GM18499 (cell line): ENCODE measurements at regions not wholly inside any gene's neighbourhood (a gene's known extent, or its start where the extent isn't known, plus 50 kb on each side); places are given as distances from the start of the nearest gene placed in this dataset.
"Not testable (repeated sequence)": the region's sequence is repeated elsewhere in the genome, so short reads cannot be mapped to it uniquely, and the experiment has no call there.

Experiments used
- ATAC-seq: cut with Tn5 transposase; IDR thresholded peaks from one replicate; pipeline ENCODE4 v1.9.1; 2021; ENCODE audit warnings: moderate number of reproducible peaks; ENCODE audit not compliant: insufficient read depth, unreplicated experiment

DNA sequence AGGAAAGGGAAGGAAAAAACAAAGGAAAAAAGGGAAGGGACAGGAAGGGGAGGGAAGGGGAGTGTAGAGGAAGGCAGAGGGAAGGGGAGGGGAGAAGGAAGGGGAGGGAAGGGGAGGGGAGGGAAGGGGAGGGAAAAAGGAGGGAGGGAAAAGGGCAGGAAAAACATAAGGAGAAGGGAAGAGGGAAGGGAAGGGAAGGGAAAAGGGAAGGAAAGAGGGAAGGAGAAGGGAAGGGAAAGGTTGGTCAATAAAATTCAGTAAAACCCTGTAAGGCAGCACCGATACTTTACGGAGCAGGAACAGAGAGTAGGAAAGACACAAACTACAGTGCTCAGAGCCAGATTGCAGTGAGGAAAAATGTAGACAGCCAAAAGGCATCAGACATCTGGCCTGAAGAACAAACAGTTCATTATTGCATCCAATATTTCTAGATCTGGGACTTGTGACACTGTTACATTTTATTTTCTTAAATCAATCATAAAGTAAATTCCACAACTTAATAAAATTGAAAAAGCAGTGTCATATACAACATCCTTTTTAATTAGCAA, 322.0 kb downstream of the CRPPA start:
- no peak for ATAC-seq

DNA sequence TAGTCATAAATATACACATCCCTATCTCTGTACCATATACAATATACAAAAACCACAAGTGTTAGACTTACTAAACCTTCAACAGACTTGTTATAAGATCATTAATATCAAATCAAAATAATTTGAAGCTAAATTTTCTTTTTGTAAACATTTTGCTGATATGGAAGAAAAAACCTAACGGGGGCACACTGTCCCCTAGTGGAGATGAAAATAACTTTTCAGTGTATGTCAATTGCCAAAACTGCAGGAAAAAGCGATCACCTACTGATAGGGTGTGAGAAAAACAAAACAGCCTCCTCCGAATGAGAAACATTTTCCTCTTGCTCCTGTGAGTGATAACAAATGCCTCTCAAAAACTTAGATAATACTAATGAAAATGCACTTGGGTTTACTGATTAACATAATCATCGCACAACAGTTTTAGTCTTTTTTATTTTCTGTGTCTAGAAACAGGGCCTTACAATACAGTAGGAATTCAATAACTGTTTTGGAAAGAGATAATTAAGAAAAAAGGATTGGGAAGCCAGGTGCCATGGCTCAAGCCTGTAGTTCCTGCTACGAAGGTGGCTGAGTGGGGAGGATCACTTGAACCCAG, 322.7 kb downstream of the CRPPA start:
- ATAC-seq = no peak

- ATAC-seq = no peak
Observed at GRCh38 chr7:16098058-16098457, 323.3 kb downstream of the CRPPA start.

DNA sequence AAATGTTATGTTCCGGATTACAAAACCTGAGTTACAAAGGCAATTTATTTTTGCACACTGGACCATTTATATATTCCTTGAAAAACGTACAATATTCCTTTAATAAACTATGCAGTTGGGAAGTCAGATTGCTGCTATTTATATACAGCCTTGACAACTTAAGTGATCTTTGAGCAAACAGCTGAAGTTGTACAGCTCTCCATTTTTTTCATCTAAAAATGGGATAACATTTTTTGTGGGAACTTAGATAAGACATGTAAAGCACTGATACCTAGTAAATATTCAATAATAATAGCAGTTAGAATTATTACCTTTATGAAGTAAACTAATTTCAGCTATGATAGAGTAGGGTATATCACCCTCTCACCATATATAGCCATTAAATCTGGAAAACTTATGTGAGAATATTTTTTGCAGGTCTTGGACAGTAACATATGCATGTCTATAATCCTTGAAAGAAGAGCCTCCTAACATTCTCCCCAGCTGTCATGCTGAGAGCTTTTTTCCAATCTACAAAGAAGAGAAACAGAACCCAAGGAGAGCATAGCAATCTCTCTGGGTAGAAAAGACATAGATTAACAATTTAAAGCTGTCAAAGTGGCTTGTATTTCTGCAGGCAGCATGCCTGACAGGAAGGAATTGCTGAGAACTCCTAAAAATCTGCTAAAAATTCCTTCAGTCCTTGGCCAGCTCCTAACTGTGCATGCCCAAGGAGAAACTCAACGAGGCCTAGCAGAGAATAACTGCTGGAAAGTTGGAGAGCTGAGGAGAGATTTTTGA, 326.0 kb downstream of the CRPPA start:
- ATAC-seq = no peak

DNA sequence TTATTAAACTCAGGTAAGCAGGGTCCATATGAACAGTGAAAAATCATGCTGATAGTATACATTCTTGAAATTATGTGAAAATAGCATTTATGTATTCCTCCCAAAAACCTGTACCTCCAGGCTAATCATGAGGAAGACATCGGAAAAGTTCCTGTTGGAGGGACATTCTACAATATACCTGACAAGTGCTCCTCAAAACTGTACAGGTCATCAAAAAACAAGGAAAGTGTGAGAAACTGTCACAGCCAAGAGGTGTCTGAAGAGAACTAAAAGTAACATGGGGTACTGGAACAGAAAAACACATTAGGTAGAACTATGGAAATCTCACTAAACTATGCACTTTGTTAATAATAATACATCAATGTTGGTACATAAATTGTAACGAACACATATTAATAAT, 326.7 kb downstream of the CRPPA start:
- ATAC-seq = no peak

GRCh38 chr7:16092711-16093110, 328.6 kb downstream of the CRPPA start:
- ATAC-seq = no peak

DNA sequence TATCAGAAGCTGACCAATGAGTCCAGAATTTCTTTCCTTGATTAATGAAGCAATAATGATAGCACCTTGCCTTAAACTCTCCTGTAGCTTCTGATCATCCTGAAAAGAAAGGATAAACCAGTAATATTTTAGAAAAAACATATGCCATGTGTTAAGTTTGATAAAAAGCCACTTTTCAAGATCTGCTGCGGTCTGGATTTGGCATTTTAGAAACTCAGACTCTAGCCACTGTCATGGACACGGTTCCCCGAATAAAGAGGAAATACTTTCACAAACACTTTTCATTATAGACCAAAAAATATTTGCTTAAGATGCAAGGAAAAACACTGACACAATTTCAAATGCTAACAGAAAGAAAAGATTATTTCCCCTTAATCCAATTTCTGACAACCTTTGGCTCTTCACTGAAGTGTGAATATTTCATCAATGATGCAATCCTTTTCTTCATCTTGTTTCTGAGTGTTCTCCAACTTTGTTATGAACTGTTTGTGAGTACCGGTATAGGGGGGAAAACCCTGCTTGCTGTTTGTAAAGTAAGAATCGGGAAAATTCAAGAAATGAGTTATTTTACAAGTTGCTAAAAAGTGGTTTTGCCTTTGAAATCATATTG, 329.5 kb downstream of the CRPPA start:
- no peak for ATAC-seq

DNA sequence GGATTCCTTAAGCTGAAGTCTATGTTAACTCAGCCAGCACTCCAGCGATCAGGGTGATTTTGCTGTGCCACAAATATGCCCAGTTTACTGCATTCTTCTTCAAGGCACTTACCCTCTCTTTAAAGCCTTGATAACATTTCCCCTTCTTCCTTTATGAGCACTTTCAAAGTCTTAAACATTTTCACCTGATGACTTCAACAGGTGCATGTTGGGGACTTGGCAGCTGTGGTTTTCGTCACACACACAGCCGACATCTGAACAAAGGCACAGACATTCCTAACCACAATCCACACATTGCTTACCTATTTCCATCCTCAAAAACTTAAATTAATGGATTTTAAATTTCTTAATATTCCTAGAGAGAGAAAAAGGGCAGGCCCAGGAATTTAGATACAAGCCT, 331.5 kb downstream of the CRPPA start:
- no peak for ATAC-seq

- ATAC-seq = no peak
Observed at GRCh38 chr7:16089191-16089590, 332.1 kb downstream of the CRPPA start.

GRCh38 chr7:16086743-16087142, 334.6 kb downstream of the CRPPA start:
- ATAC-seq = no peak

DNA sequence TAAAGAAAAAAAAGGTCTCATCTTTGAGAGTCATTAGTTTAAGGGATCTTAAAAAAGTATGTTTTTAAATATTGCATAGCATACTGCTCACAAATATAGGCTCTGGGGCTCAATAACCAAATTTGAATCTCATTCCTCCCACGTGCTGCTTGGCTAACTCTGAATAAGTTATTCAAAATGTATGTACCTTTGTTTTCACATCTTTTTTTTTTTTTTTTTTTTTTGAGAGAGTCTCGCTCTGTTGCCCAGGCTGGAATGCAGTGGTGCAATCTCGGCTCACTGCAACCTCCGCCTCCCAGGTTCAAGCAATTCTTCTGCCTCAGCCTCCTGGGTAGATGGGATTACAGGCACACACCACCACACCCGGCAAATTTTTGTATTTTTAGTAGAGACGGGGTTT, 335.6 kb downstream of the CRPPA start:
- not testable (repeated sequence) for ATAC-seq

DNA sequence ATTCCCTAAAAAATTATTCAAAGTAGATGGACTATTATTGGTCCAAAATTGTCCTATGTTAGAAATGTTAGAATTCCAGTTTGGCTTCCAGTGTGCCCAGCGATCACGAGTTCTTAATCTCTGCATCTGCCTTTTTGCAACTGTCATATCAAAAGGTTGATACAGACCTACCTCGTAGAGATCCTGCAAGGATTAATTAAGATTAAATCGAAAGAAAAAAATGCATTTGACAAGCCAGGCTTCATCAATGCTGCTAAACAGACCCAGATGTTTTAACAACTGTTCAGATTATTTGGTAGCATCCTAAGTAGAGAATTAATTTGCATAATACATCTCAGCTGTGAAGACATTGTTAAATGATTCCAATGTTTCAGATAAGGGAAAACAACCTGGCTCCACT, 336.5 kb downstream of the CRPPA start:
- ATAC-seq = no peak

- no peak for ATAC-seq
Observed at GRCh38 chr7:16084370-16084769, 337.0 kb downstream of the CRPPA start.

DNA sequence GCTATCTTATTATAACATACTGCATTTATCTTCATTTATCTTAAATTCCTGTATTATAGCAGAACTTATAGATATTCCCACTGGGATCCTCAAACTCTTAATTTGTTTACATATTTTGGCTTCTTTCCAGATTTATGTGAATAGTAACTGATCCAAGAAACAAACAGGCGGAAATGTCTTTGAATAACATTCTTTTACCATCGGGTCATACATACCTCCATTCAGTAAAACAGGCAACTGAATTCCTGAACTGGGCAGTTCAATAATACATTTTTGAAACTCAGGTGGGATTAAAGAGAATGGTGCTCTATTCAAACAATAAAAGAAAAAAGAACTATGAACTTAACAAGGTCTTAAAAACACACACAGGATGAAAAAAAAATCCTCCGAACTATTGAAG, 337.4 kb downstream of the CRPPA start:
- no peak for ATAC-seq

DNA sequence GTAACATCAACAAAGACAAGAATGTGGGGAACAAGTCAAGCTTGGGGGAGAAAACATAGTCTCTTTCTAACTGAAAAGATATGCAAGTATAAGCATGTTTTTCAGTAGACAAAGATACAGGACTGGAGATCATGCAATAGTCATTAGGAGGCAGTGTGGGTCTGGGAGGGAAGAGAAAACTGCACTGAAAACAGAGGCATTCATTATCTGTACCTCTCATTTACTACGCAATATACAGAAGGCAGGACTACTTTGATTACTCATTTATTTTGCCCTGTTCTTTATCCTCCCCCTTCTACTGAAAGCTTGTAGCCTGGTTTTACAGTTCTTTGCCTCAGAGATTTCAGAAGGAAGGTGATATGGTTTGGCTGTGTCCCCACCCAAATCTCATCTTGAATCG, 341.2 kb downstream of the CRPPA start:
- no peak for ATAC-seq

DNA sequence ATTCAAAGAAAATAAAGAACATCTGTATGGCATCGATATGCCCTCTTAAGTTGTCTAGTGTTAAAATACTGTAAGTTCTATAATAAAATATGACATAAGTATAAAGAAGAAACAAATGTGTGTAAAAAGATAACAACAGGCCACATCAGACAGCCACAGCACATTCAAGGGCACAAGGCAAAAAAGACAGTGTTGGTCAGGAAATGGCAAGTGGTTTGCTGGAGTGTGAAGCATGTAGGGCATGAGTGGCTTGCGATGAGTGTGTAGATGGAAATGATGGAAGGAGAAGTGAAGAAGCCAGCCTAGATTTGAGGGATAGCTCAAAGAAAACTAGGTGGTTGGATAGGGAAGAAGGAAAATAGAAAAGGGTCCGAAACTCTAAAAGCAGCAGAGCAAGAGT, 341.6 kb downstream of the CRPPA start:
- ATAC-seq = no peak

DNA sequence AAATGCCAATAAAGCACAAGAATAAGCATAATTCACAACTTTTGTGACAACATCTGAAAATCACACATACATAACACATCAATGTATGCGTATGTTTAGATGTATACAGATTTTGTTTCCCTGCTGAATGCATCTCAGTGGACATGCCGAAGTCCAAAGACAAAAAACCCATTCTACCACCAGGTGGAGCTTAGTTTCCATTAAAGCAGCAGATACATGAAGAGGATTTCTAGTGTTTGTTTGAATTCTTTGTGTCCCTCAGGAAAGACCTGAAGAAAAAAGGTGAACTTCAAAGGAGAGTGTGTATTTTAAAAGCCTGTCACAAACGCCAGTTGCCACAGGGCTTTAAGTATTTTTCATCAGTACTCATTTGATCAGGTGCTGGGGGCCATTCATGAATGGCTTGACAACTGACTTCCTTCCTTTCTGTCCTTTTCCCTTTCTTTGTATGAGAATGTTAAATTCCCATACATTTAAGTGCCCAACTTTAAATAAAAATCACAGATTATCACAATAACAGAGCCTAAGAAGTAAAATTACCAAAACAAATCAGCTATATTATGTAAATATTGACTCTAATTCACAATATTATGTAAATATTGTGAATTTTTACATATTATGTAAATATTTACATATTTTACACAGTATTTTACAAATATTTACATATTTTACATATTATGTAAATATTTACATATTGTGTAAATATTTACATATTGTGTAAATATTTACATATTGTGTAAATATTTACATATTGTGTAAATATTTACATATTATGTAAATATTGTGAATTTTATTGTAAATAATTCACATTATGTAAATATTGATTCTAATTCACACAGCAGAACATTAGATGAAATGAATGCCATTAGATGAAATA, 343.0 kb downstream of the CRPPA start:
- ATAC-seq = peak; percentile 74

DNA sequence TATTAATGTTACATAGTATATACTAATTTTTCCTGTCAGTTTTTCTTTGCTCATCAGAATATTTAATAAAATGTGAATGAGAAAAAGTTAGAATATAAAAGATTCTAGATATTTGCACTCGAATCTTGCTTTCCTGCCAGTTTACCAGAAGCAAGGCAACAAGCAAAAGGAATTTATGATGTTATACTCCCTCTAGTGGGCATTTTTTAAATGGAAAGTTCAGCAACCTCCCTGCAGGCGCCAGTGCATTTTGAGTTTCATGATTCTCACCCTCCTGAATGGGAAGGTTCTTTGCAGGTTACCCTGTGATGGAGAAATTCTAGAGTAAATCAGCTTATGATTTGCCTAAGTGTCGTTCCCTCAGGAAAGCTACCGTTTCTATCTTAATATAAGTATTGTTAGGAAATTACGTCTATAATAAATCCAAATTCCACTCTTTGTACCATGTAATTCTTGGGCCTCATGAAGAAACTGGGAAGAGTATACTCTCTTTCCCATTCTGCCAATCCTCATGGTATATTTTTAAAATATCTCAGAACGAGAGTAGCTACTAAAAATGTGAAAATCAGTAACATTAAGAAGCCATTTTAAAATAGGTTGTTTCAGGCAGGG, 350.0 kb downstream of the CRPPA start:
- ATAC-seq = peak; percentile 71

GRCh38 chr7:16070806-16071205, 350.5 kb downstream of the CRPPA start:
- no peak for ATAC-seq

DNA sequence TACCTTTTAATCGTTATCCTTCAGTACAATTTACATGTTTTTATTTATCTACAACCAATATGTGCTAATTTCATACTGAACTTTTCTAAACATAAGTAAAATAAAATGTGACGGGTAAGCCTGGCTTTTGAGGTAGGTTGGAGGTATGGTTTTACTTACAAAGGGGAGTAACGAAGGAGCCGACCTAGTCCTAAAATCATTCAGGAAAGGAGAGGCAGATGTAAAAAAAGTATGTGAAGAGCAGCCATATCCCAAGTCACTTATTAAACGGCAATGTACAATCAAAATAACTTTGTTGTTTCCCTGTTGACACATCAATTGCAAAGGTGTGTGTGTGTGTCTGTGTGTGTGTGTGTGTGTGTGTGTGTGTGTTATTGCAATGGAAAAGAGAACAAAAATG, 351.3 kb downstream of the CRPPA start:
- ATAC-seq = no peak
